Right cardiac atrium (tissue), 5 donors: ENCODE measurements at regions not wholly inside any gene's neighbourhood (a gene's known extent, or its start where the extent isn't known, plus 50 kb on each side); places are given as distances from the start of the nearest gene placed in this dataset.

Experiments used
- ATAC-seq, 2 donors: fragments of 200-7000 bp; cut with Tn5 transposase; one replicate each; pipeline versions ENCODE4 v1.8.0 to v1.9.1; 2020; ENCODE audit warnings: moderate library complexity in 2 of 2, mild to moderate bottlenecking in 1 of 2
- DNase-seq, 3 donors: peaks; one replicate each; pipeline ENCODE4 v3.0.0-alpha.2; 2020
- H3K27ac ChIP-seq: one replicate; pipeline ENCODE4 v1.5.1; 2013; ENCODE audit warnings: mild to moderate bottlenecking, low read length, control low read depth, moderate library complexity
- H3K27me3 ChIP-seq: one replicate; pipeline ENCODE4 v1.6.1; 2013; ENCODE audit not compliant: control insufficient read depth, insufficient read depth
- H3K4me1 ChIP-seq: one replicate; pipeline ENCODE4 v1.6.1; 2013; ENCODE audit warnings: low read length; ENCODE audit not compliant: control insufficient read depth, insufficient read depth
- H3K4me3 ChIP-seq: one replicate; pipeline ENCODE4 v1.5.1; 2013; ENCODE audit warnings: low read length, control low read depth
- H3K9me3 ChIP-seq: one replicate; pipeline ENCODE4 v1.6.1; 2013; ENCODE audit warnings: low read length; ENCODE audit not compliant: control insufficient read depth
- WGBS: extraction: QIAGEN DNeasy Blood & Tissue Kit; methylation state at CpG from one replicate; pipeline ENCODE4 v1.1.7; 2013; 5-methylcytosine and 5-hydroxymethylcytosine counted together
- intact Hi-C, 4 donors: fragments of 100-400 bp; cut with DNase I; formaldehyde crosslinking; loops; one replicate each; pipeline versions ENCODE4 v1.11.0 to v1.14.0; 2022 to 2023
- donor health status: healthy with polysubstance abuse.
- donor health status: DM: no; HTN: yes; CAD: no.
- donor health status: DM: no; HTN: no; CAD: no.
- donor health status: DM: no; HTN: yes; CAD: no; lungs with severe emphysema.
- donor health status: DM: yes; HTN: yes; CAD: no.

GRCh38 chr15:70242951-70243685 lies 145.4 kb upstream of the TLE3 start:
- DNase-seq: no peak
- 84% methylated on average over 10 of the region's 10 CpGs for WGBS
- intact Hi-C loops: no loop called here
- H3K9me3 ChIP-seq: no peaks in the 10 kb centered on the region
- no peaks in the 10 kb centered on the region for H3K4me1 ChIP-seq
- no peaks in the 10 kb centered on the region for H3K27me3 ChIP-seq
- no peak overlapping the region for H3K27ac ChIP-seq
- no peak for ATAC-seq
- H3K4me3 ChIP-seq: no peak overlapping the region

- no peak for DNase-seq
- H3K9me3 ChIP-seq: no peaks in the 10 kb centered on the region
- H3K4me1 ChIP-seq: no peaks in the 10 kb centered on the region
- no peak overlapping the region for H3K4me3 ChIP-seq
- H3K27ac ChIP-seq: no peak overlapping the region
- no peak for ATAC-seq
- 92% methylated on average over 11 of the region's 11 CpGs for WGBS
- intact Hi-C loops: no loop called here
- no peaks in the 10 kb centered on the region for H3K27me3 ChIP-seq
Measured at GRCh38 chr15:70241561-70242320, 144.0 kb upstream of the TLE3 start.

GRCh38 chr15:70240820-70241430 lies 143.2 kb upstream of the TLE3 start:
- no peak overlapping the region for H3K27ac ChIP-seq
- no peaks in the 10 kb centered on the region for H3K9me3 ChIP-seq
- 97% methylated on average over 12 of the region's 12 CpGs for WGBS
- no peak overlapping the region for H3K4me3 ChIP-seq
- H3K27me3 ChIP-seq: no peaks in the 10 kb centered on the region
- ATAC-seq: no peak
- intact Hi-C loops: no loop called here
- no peak for DNase-seq
- no peaks in the 10 kb centered on the region for H3K4me1 ChIP-seq

GRCh38 chr15:70240082-70240481 lies 142.4 kb upstream of the TLE3 start:
- H3K27me3 ChIP-seq: no peaks in the 10 kb centered on the region
- intact Hi-C loops: no loop called here
- H3K9me3 ChIP-seq: no peaks in the 10 kb centered on the region
- no peak for DNase-seq
- no peak overlapping the region for H3K4me3 ChIP-seq
- no peak for ATAC-seq
- no peaks in the 10 kb centered on the region for H3K4me1 ChIP-seq
- WGBS: 81% methylated on average over 4 of the region's 4 CpGs
- no peak overlapping the region for H3K27ac ChIP-seq

- intact Hi-C loops: no loop called here
- 68% methylated on average over 3 of the region's 3 CpGs for WGBS
- H3K9me3 ChIP-seq: no peaks in the 10 kb centered on the region
- ATAC-seq: no peak
- H3K4me1 ChIP-seq: no peaks in the 10 kb centered on the region
- H3K27me3 ChIP-seq: no peaks in the 10 kb centered on the region
- DNase-seq: no peak
- no peak overlapping the region for H3K4me3 ChIP-seq
- no peak overlapping the region for H3K27ac ChIP-seq
Measured at GRCh38 chr15:70238917-70239316, 141.2 kb upstream of the TLE3 start.

- H3K27ac ChIP-seq: no peak overlapping the region
- no peak for DNase-seq
- no peak overlapping the region for H3K4me3 ChIP-seq
- intact Hi-C loops: no loop called here
- H3K9me3 ChIP-seq: no peaks in the 10 kb centered on the region
- H3K4me1 ChIP-seq: no peaks in the 10 kb centered on the region
- no peak for ATAC-seq
- no peaks in the 10 kb centered on the region for H3K27me3 ChIP-seq
- over 99% methylated on average over 2 of the region's 2 CpGs for WGBS
Measured at GRCh38 chr15:70237626-70238025, 139.9 kb upstream of the TLE3 start.

- ATAC-seq (no peak), DNase-seq (no peak)
- Histone ChIP-seq H3K27ac (no peak overlapping the region), H3K27me3 (no peaks in the 10 kb centered on the region), H3K4me3 (no peak overlapping the region), H3K9me3 (no peaks in the 10 kb centered on the region), H3K4me1 (no peaks in the 10 kb centered on the region)
- WGBS: 82% methylated on average over 5 of the region's 5 CpGs
- intact Hi-C loops: no loop called here
Measured at GRCh38 chr15:70236341-70237086, 138.8 kb upstream of the TLE3 start.

GRCh38 chr15:70235347-70235746 lies 137.6 kb upstream of the TLE3 start:
- Histone ChIP-seq H3K9me3 (no peaks in the 10 kb centered on the region), H3K27ac (no peak overlapping the region), H3K4me1 (no peaks in the 10 kb centered on the region), H3K27me3 (no peaks in the 10 kb centered on the region), H3K4me3 (no peak overlapping the region)
- intact Hi-C loops: no loop called here
- 91% methylated on average over 5 of the region's 5 CpGs for WGBS
- DNase-seq (no peak), ATAC-seq (no peak)

- no peak for DNase-seq
- 65% methylated on average over 9 of the region's 9 CpGs for WGBS
- no peak overlapping the region for H3K4me3 ChIP-seq
- no peaks in the 10 kb centered on the region for H3K9me3 ChIP-seq
- H3K27ac ChIP-seq: no peak overlapping the region
- no peak for ATAC-seq
- no peaks in the 10 kb centered on the region for H3K27me3 ChIP-seq
- intact Hi-C loops: no loop called here
- H3K4me1 ChIP-seq: no peaks in the 10 kb centered on the region
Measured at GRCh38 chr15:70234256-70234905, 136.7 kb upstream of the TLE3 start.

GRCh38 chr15:70231484-70231883 lies 133.8 kb upstream of the TLE3 start:
- no peak for ATAC-seq
- no peak for DNase-seq
- no peaks in the 10 kb centered on the region for H3K27me3 ChIP-seq
- no peaks in the 10 kb centered on the region for H3K4me1 ChIP-seq
- H3K4me3 ChIP-seq: no peak overlapping the region
- intact Hi-C loops: no loop called here
- H3K9me3 ChIP-seq: no peaks in the 10 kb centered on the region
- H3K27ac ChIP-seq: no peak overlapping the region
- 51% methylated on average over 1 of the region's 1 CpG for WGBS
